AG09309 (cell line): ENCODE measurements at regions not wholly inside any gene's neighbourhood (a gene's known extent, or its start where the extent isn't known, plus 50 kb on each side); places are given as distances from the start of the nearest gene placed in this dataset.
"Not testable (repeated sequence)": the region's sequence is repeated elsewhere in the genome, so short reads cannot be mapped to it uniquely, and the experiment has no call there.

ENCODE experiments used
- DNase-seq: peaks from one replicate; pipeline ENCODE4 v3.0.0-alpha.2; 2010; ENCODE audit warnings: low read depth
- H3K4me3 ChIP-seq: 2 replicates; pipeline ENCODE4 v1.5.1; 2011; ENCODE audit warnings: mild to moderate bottlenecking, low read depth, low read length, moderate library complexity; ENCODE audit not compliant: control insufficient read depth
- TF ChIP-seq, protein P1 (sequence below): IDR thresholded peaks from 2 replicates; pipeline ENCODE4 v1.5.1; 2011; ENCODE audit warnings: mild to moderate bottlenecking, low read depth, low read length, inconsistent platforms; ENCODE audit not compliant: insufficient read depth, control insufficient read depth; ENCODE audit errors: missing control alignments

DNA sequence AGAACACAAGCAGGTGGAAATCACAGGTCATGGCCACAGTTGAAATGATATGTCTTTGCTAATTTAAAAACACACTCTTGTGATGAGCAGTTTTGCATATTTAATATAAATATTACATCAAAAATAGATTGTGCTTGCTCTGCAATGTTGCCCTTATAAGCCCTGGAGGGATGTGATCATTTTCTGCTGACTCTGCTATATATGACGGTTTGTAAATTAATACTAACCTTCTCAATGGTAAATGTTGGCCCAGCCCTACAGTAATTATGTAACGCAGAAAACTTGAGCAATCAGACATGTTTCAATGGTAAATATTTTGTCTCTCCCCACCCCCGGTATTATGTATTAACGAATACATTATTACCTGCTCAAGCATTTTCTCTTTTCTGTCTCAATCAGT lies 359.5 kb upstream of the CNTN6 start:
- no peak overlapping the region for H3K4me3 ChIP-seq
- no peak for DNase-seq
- TF ChIP-seq, protein P1, sequence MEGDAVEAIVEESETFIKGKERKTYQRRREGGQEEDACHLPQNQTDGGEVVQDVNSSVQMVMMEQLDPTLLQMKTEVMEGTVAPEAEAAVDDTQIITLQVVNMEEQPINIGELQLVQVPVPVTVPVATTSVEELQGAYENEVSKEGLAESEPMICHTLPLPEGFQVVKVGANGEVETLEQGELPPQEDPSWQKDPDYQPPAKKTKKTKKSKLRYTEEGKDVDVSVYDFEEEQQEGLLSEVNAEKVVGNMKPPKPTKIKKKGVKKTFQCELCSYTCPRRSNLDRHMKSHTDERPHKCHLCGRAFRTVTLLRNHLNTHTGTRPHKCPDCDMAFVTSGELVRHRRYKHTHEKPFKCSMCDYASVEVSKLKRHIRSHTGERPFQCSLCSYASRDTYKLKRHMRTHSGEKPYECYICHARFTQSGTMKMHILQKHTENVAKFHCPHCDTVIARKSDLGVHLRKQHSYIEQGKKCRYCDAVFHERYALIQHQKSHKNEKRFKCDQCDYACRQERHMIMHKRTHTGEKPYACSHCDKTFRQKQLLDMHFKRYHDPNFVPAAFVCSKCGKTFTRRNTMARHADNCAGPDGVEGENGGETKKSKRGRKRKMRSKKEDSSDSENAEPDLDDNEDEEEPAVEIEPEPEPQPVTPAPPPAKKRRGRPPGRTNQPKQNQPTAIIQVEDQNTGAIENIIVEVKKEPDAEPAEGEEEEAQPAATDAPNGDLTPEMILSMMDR = no peak

DNA sequence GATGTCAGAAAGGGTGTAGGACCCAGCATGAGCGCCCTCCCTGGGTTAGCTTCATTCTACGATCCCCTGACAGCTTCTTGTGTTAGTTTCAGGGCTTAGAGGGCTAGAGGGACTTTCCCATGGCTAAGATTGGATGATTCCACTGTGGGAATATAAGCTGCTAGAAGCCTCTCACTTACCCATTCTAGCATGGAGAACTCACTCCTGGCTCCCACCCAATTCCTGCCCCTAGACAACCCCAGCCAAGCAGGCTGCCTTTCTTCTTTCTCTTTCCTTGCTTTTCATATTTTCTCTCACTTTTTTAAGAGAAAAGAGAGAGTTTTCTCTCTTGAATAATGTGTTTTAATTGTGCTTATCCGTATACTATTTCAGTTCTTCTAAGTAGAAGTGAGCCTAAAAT lies 335.1 kb upstream of the CNTN6 start:
- DNase-seq = no peak

GRCh38 chr3:759106-759505 lies 333.7 kb upstream of the CNTN6 start:
- no peak overlapping the region for H3K4me3 ChIP-seq
- TF ChIP-seq, protein P1 = no peak
- DNase-seq = no peak

More for the DNA sequence above, 335.1 kb upstream of the CNTN6 start:
- TF ChIP-seq, protein P1 = no peak
- H3K4me3 ChIP-seq = no peak overlapping the region

- not testable (repeated sequence) for DNase-seq, H3K4me3 ChIP-seq
These were observed 319.4 kb upstream of the CNTN6 start for GRCh38 chr3:773433-773832.

GRCh38 chr3:775178-775880 lies 317.5 kb upstream of the CNTN6 start:
- TF ChIP-seq, protein P1 = no peak
- DNase-seq = no peak
- no peak overlapping the region for H3K4me3 ChIP-seq

- H3K4me3 ChIP-seq = no peak overlapping the region
- DNase-seq = no peak
- TF ChIP-seq, protein P1 = no peak
These were observed 312.3 kb upstream of the CNTN6 start for GRCh38 chr3:780505-780904.

- TF ChIP-seq, protein P1 = no peak
- H3K4me3 ChIP-seq = no peak overlapping the region
- DNase-seq = no peak
These were observed 301.4 kb upstream of the CNTN6 start for GRCh38 chr3:791442-791841.
